PC-3 (cell line): ENCODE measurements at regions not wholly inside any gene's neighbourhood (a gene's known extent, or its start where the extent isn't known, plus 50 kb on each side); places are given as distances from the start of the nearest gene placed in this dataset.

Experiments
- ATAC-seq: fragments of 200-7000 bp; cut with Tn5 transposase; 2 replicates; pipeline ENCODE4 v1.9.1; 2020; ENCODE audit warnings: mild to moderate bottlenecking, moderate library complexity
- BruUV-seq: library from RNA; stranded (reverse); fragments of 400-500 nt; replicated peaks from 2 replicates; lab custom pipeline; 2021; lab: Mats Ljungman, UMichigan
- CTCF ChIA-PET: fragments of 300-600 bp; sonication (Branson Sonifier 250); formaldehyde crosslinking; loops from one replicate; lab custom pipeline; 2022; ENCODE audit warnings: antibody characterized with exemption; lab: Charles Lee
- POLR2A ChIA-PET: fragments of 300-600 bp; sonication (Branson Sonifier 250); formaldehyde crosslinking; loops from one replicate; lab custom pipeline; 2022; ENCODE audit warnings: antibody characterized with exemption; ENCODE audit not compliant: unreplicated experiment; lab: Charles Lee
- DNase-seq: peaks from one replicate; pipeline ENCODE4 v3.0.0-alpha.2; 2015
- H2AFZ ChIP-seq: fragments of 300-600 bp; sonication (generic); 2 replicates; pipeline ENCODE4 v1.6.0; 2016; ENCODE audit warnings: antibody characterized with exemption, low read length
- H3F3A ChIP-seq: fragments of 300-600 bp; sonication (generic); one replicate; pipeline ENCODE4 v1.6.0; 2017; ENCODE audit warnings: antibody characterized with exemption, low read length, control low read depth, mild to moderate bottlenecking; ENCODE audit not compliant: unreplicated experiment
- H3K27ac ChIP-seq: fragments of 300-600 bp; sonication (generic); 2 replicates; pipeline ENCODE4 v1.5.1; 2016; ENCODE audit warnings: mild to moderate bottlenecking, low read length
- H3K27me3 ChIP-seq: fragments of 300-600 bp; sonication (generic); 2 replicates; pipeline ENCODE4 v1.6.1; 2016; ENCODE audit warnings: low read length, mixed read lengths
- H3K36me3 ChIP-seq: fragments of 300-600 bp; sonication (generic); 2 replicates; pipeline ENCODE4 v1.6.1; 2016; ENCODE audit warnings: low read depth, mixed run types, low read length, mixed read lengths
- H3K4me1 ChIP-seq: fragments of 300-600 bp; sonication (generic); 2 replicates; pipeline ENCODE4 v1.5.1; 2016; ENCODE audit warnings: low read length; ENCODE audit not compliant: insufficient read depth
- H3K4me2 ChIP-seq: fragments of 300-600 bp; sonication (generic); 2 replicates; pipeline ENCODE4 v1.6.0; 2016; ENCODE audit warnings: low read length
- H3K4me3 ChIP-seq: fragments of 300-600 bp; sonication (generic); 2 replicates; pipeline ENCODE4 v1.5.1; 2016; ENCODE audit warnings: mild to moderate bottlenecking, low read length, mixed read lengths
- H3K79me2 ChIP-seq: fragments of 300-600 bp; sonication (generic); 2 replicates; pipeline ENCODE4 v1.6.1; 2017; ENCODE audit warnings: low read length, mixed read lengths
- H3K9ac ChIP-seq: fragments of 300-600 bp; sonication (generic); 2 replicates; pipeline ENCODE4 v1.6.0; 2016; ENCODE audit warnings: mild to moderate bottlenecking, low read length
- H3K9me2 ChIP-seq: fragments of 300-600 bp; sonication (generic); replicated peaks from 2 replicates; pipeline ENCODE4 v1.6.1; 2016; ENCODE audit warnings: mixed run types, low read length, mixed read lengths
- H3K9me3 ChIP-seq: fragments of 300-600 bp; sonication (generic); 2 replicates; pipeline ENCODE4 v1.6.1; 2016; ENCODE audit warnings: low read length, mixed read lengths
- H4K20me1 ChIP-seq: fragments of 300-600 bp; sonication (generic); 2 replicates; pipeline ENCODE4 v1.6.1; 2016; ENCODE audit warnings: low read length, mixed read lengths
- EZH2 ChIP-seq: fragments of 300-600 bp; sonication (generic); IDR thresholded peaks from one replicate; pipeline ENCODE4 v1.6.1; 2017; ENCODE audit warnings: antibody characterized with exemption, mild to moderate bottlenecking, low read length; ENCODE audit not compliant: unreplicated experiment
- EZH2phosphoT487 ChIP-seq: fragments of 300-600 bp; sonication (generic); IDR thresholded peaks from 2 replicates; pipeline ENCODE4 v1.6.1; 2018; ENCODE audit warnings: mild to moderate bottlenecking, antibody characterized with exemption, low read length, borderline replicate concordance
- intact Hi-C: fragments of 100-400 bp; cut with micrococcal nuclease; formaldehyde crosslinking; loops from 2 replicates; pipeline ENCODE4 v1.9.0; 2023
- TF ChIP-seq, protein P1 (sequence below): fragments of 300-600 bp; sonication (generic); conservative IDR thresholded peaks from 2 replicates; pipeline ENCODE4 v1.5.1; 2017; ENCODE audit warnings: antibody characterized with exemption, low read depth, mild to moderate bottlenecking, low read length

GRCh38 chr14:50000380-50001150 is 107.7 kb downstream of the ARF6 start:
- Histone ChIP-seq H3K4me1 (peaks cover 56% of the 10 kb centered on the region), H3K4me2 (peak overlapping the region; percentile 76), H3K4me3 (peak overlapping the region; percentile 37; the same call in 1 of the 2 replicates), H4K20me1 (no peaks in the 10 kb centered on the region), H3K9ac (peak overlapping the region; percentile 87), H3K27me3 (no peaks in the 10 kb centered on the region), H3F3A (peaks cover 23% of the 10 kb centered on the region), H3K79me2 (peaks cover 16% of the 10 kb centered on the region; the same call in 1 of the 2 replicates), H3K27ac (peak overlapping the region; percentile 97), H3K9me2 (no peaks in the 10 kb centered on the region), H3K9me3 (no peaks in the 10 kb centered on the region), H2AFZ (peak overlapping the region; percentile 46), H3K36me3 (no peaks in the 10 kb centered on the region)
- TF ChIP-seq, protein P1, sequence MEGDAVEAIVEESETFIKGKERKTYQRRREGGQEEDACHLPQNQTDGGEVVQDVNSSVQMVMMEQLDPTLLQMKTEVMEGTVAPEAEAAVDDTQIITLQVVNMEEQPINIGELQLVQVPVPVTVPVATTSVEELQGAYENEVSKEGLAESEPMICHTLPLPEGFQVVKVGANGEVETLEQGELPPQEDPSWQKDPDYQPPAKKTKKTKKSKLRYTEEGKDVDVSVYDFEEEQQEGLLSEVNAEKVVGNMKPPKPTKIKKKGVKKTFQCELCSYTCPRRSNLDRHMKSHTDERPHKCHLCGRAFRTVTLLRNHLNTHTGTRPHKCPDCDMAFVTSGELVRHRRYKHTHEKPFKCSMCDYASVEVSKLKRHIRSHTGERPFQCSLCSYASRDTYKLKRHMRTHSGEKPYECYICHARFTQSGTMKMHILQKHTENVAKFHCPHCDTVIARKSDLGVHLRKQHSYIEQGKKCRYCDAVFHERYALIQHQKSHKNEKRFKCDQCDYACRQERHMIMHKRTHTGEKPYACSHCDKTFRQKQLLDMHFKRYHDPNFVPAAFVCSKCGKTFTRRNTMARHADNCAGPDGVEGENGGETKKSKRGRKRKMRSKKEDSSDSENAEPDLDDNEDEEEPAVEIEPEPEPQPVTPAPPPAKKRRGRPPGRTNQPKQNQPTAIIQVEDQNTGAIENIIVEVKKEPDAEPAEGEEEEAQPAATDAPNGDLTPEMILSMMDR: no peak; the same call in 1 of the 2 replicates
- TF ChIP-seq EZH2phosphoT487 (no peak), EZH2 (no peak)
- POLR2A ChIA-PET: interaction anchor here (0.5 to 2.7 kb wide), 16 partner anchors 9 to 142 kb away, joined by 3 to 28 read pairs (median 4); no protein-coding TSS in a partner anchor
- no TSS peak for BruUV-seq
- ATAC-seq: peak; percentile 58
- intact Hi-C loops: loop anchor here (1.0 to 2.0 kb wide), 10 partner anchors 24 to 138 kb away; no protein-coding TSS in a partner anchor
- CTCF ChIA-PET: interaction anchor here (0.6 to 2.0 kb wide), 9 partner anchors 28 to 138 kb away, joined by 3 to 18 read pairs (median 5); no protein-coding TSS in a partner anchor
- DNase-seq: peak; percentile 92

DNA sequence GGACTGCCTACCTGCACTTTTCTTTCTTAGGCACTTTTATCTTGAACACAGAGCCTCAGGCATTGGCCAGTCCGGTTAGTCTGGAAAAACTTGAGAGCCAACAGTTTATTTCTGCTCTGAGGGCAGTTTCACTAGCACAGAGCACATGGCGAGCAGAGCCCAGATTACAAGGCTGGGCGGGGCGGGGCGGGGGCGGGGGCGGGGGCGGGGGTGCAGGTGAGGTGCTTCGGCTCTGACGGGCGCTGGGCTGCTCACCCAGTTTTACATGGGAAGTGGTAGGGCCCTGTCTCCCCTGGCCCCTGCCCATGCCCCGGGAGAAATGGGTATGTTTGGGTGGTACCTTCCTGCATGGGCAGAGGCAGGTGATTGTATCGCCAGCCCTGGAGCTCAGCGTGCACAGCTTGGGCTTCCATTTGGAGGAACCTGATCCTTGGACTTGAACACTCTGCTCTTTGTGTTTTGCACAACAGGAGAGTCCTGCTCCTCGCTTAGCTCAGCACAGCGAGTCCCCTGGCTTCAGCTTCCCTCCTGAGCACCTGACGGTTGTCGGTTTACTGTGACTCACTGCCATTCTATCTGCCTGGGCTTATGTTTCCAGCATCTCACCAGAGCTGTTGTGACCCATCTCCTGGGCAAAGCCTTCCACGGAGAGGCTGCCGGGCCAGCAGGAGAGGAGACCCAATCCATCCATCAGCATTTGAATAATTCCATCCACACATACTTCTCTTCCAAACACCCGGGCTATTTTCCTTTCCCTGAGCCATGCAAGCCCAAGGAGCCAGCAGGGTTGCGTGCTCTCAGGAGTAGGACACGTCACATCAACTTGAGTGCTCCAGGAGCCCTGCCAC is 108.5 kb downstream of the ARF6 start:
- ATAC-seq (peak; percentile 48), DNase-seq (peak; percentile 93)
- peak overlapping the region; percentile 79 for H3K4me2 ChIP-seq
- H3K4me1 ChIP-seq: peaks cover 56% of the 10 kb centered on the region
- BruUV-seq: TSS peak; percentile 29
- peak overlapping the region; percentile 46; the same call in 1 of the 2 replicates for H2AFZ ChIP-seq
- peak overlapping the region; percentile 87 for H3K9ac ChIP-seq
- peak overlapping the region; percentile 37; the same call in 1 of the 2 replicates for H3K4me3 ChIP-seq
- no peaks in the 10 kb centered on the region for H4K20me1 ChIP-seq
- intact Hi-C loops: loop anchor here (1.0 to 2.0 kb wide), 8 partner anchors 23 to 139 kb away; no protein-coding TSS in a partner anchor
- ChIA-PET CTCF (interaction anchor here (1.0 to 2.0 kb wide), 6 partner anchors 29 to 139 kb away, joined by 3 to 18 read pairs (median 7); no protein-coding TSS in a partner anchor), POLR2A (interaction anchor here (0.5 to 2.7 kb wide), 16 partner anchors 10 to 143 kb away, joined by 3 to 28 read pairs (median 4); no protein-coding TSS in a partner anchor)
- no peaks in the 10 kb centered on the region for H3K36me3 ChIP-seq
- peak overlapping the region; percentile 97 for H3K27ac ChIP-seq
- peaks cover 23% of the 10 kb centered on the region for H3F3A ChIP-seq
- H3K9me3 ChIP-seq: no peaks in the 10 kb centered on the region
- peaks cover 16% of the 10 kb centered on the region; the same call in 1 of the 2 replicates for H3K79me2 ChIP-seq
- TF ChIP-seq EZH2: no peak
- TF ChIP-seq, protein P1: no peak
- TF ChIP-seq EZH2phosphoT487: no peak
- H3K27me3 ChIP-seq: no peaks in the 10 kb centered on the region
- H3K9me2 ChIP-seq: no peaks in the 10 kb centered on the region
